OCI-LY1 (cell line): ENCODE measurements at regions not wholly inside any gene's neighbourhood (a gene's known extent, or its start where the extent isn't known, plus 50 kb on each side); places are given as distances from the start of the nearest gene placed in this dataset.

Source experiments
- H2AFZ ChIP-seq: fragments of 200-600 bp; sonication (generic), shearing (Covaris generic); 2 replicates; pipeline ENCODE4 v1.6.0; 2014; ENCODE audit warnings: antibody characterized with exemption, mild to moderate bottlenecking, low read length
- H3F3A ChIP-seq: fragments of 200-600 bp; sonication (generic), shearing (Covaris generic); 2 replicates; pipeline ENCODE4 v1.6.0; 2014; ENCODE audit warnings: mild to moderate bottlenecking, antibody characterized with exemption, low read length, moderate library complexity; ENCODE audit not compliant: insufficient read depth
- H3K27ac ChIP-seq: fragments of 200-600 bp; sonication (generic); 2 replicates; pipeline ENCODE4 v1.5.1; 2014; ENCODE audit warnings: low read length, mixed run types, mild to moderate bottlenecking, low read depth; ENCODE audit not compliant: poor library complexity, severe bottlenecking
- H3K27me3 ChIP-seq: fragments of 200-600 bp; sonication (generic); 2 replicates; pipeline ENCODE4 v1.6.0; 2014; ENCODE audit warnings: antibody characterized with exemption, mild to moderate bottlenecking, low read length, moderate library complexity; ENCODE audit not compliant: insufficient read depth
- H3K36me3 ChIP-seq: fragments of 200-600 bp; sonication (generic); 2 replicates; pipeline ENCODE4 v1.6.1; 2014; ENCODE audit warnings: mild to moderate bottlenecking, antibody characterized with exemption, low read length, moderate library complexity, mixed read lengths; ENCODE audit not compliant: insufficient read depth
- H3K4me1 ChIP-seq: fragments of 200-600 bp; sonication (generic); 2 replicates; pipeline ENCODE4 v1.5.1; 2014; ENCODE audit warnings: mild to moderate bottlenecking, low read length, moderate library complexity; ENCODE audit not compliant: insufficient read depth, severe bottlenecking
- H3K4me2 ChIP-seq: fragments of 200-600 bp; sonication (generic), shearing (Covaris generic); 2 replicates; pipeline ENCODE4 v1.6.1; 2014; ENCODE audit warnings: low read length
- H3K4me3 ChIP-seq: fragments of 200-600 bp; sonication (generic); 2 replicates; pipeline ENCODE4 v1.5.1; 2014; ENCODE audit warnings: low read length, low read depth, mild to moderate bottlenecking, mixed read lengths; ENCODE audit not compliant: poor library complexity, severe bottlenecking
- H3K79me2 ChIP-seq: fragments of 200-600 bp; shearing (Covaris generic); 2 replicates; pipeline ENCODE4 v1.6.1; 2016; ENCODE audit warnings: mixed run types, low read length, mixed read lengths; ENCODE audit not compliant: insufficient read depth
- H3K9ac ChIP-seq: fragments of 200-600 bp; sonication (generic), shearing (Covaris generic); 2 replicates; pipeline ENCODE4 v1.6.1; 2014; ENCODE audit warnings: mild to moderate bottlenecking, low read length, mixed read lengths
- H3K9me2 ChIP-seq: fragments of 200-600 bp; sonication (generic), shearing (Covaris generic); 2 replicates; pipeline ENCODE4 v1.6.1; 2014; ENCODE audit warnings: low read depth, mild to moderate bottlenecking, low read length, mixed read lengths
- H3K9me3 ChIP-seq: fragments of 200-600 bp; shearing (Covaris generic); 2 replicates; pipeline ENCODE4 v1.6.1; 2014; ENCODE audit warnings: low read length, mixed read lengths
- H4K20me1 ChIP-seq: fragments of 200-600 bp; sonication (generic), shearing (Covaris generic); 2 replicates; pipeline ENCODE4 v1.6.0; 2016; ENCODE audit warnings: mild to moderate bottlenecking, low read length; ENCODE audit not compliant: insufficient read depth
- CTCF ChIP-seq: fragments of 200-600 bp; sonication (generic), shearing (Covaris generic); IDR thresholded peaks from 2 replicates; pipeline ENCODE4 v1.5.1; 2017; ENCODE audit warnings: mild to moderate bottlenecking, antibody characterized with exemption, low read length, moderate library complexity, mixed read lengths
- EZH2 ChIP-seq: fragments of 200-600 bp; sonication (generic), shearing (Covaris generic); IDR thresholded peaks from 2 replicates; pipeline ENCODE4 v1.8.0; 2017; ENCODE audit warnings: borderline replicate concordance, mixed run types, mild to moderate bottlenecking, antibody characterized with exemption, low read length, moderate library complexity, mixed read lengths

DNA sequence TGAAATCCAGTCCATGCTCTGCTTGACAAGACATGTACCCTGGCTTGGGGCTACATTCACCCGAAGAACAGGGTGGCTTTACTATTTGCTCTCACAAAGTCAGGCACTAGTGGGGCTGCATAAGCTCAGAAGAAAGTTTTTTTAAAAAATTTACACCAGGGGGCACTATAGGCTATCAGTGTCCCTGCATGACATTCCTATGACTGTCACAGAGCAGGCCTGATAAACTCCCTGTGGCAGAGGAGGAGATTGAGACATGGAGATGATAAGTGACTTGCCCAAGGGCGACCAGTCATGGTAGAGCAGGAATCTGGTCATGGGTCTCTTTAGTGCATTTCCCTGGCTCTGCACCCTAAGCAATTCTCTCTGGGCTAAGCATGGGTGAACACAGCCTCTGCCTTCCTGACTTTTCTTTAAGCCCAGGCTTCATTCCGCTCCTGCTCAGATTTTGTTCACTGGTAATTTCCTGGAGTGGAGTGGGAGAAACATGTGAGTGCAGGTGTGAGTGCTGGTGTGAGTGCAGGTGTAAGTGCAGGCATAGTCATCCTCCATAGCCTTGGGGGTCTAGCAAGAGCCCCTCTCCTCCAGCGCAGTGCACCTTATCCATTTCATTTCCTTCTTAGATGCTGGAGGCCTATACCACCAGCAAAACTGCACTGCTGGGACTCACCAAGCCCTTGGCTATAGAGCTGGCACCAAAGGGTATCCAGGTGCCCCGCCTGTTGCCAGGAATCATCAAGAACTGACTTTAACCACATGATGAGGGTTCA is 91.6 kb downstream of the DHRS2 start:
- Histone ChIP-seq H3K9me3 (no peaks in the 10 kb centered on the region), H3F3A (no peaks in the 10 kb centered on the region), H3K36me3 (no peaks in the 10 kb centered on the region), H3K9ac (no peak overlapping the region), H3K4me3 (no peak overlapping the region), H2AFZ (no peak overlapping the region), H3K4me2 (no peak overlapping the region), H3K27ac (no peak overlapping the region), H3K9me2 (no peaks in the 10 kb centered on the region), H3K27me3 (0 out of 2 replicates have a peak, but pooled peaks cover 3% of the 10 kb centered on the region), H3K79me2 (no peaks in the 10 kb centered on the region), H3K4me1 (no peaks in the 10 kb centered on the region), H4K20me1 (no peaks in the 10 kb centered on the region)
- TF ChIP-seq CTCF (peak; percentile 53; the same call in 1 of the 2 replicates), EZH2 (no peak)

GRCh38 chr14:23728791-23729190 is 92.6 kb downstream of the DHRS2 start:
- no peak overlapping the region for H3K27ac ChIP-seq
- no peaks in the 10 kb centered on the region for H4K20me1 ChIP-seq
- H3K27me3 ChIP-seq, result 0 out of 2 replicates have a peak, but pooled peaks cover 3% of the 10 kb centered on the region
- H3F3A ChIP-seq, result no peaks in the 10 kb centered on the region
- H3K9me2 ChIP-seq, result no peaks in the 10 kb centered on the region
- H2AFZ ChIP-seq, result no peak overlapping the region
- no peak overlapping the region for H3K9ac ChIP-seq
- no peak overlapping the region for H3K4me2 ChIP-seq
- TF ChIP-seq EZH2 (no peak), CTCF (no peak)
- H3K4me3 ChIP-seq, result no peak overlapping the region
- H3K36me3 ChIP-seq, result no peaks in the 10 kb centered on the region
- no peaks in the 10 kb centered on the region for H3K4me1 ChIP-seq
- H3K9me3 ChIP-seq, result no peaks in the 10 kb centered on the region
- H3K79me2 ChIP-seq, result no peaks in the 10 kb centered on the region

DNA sequence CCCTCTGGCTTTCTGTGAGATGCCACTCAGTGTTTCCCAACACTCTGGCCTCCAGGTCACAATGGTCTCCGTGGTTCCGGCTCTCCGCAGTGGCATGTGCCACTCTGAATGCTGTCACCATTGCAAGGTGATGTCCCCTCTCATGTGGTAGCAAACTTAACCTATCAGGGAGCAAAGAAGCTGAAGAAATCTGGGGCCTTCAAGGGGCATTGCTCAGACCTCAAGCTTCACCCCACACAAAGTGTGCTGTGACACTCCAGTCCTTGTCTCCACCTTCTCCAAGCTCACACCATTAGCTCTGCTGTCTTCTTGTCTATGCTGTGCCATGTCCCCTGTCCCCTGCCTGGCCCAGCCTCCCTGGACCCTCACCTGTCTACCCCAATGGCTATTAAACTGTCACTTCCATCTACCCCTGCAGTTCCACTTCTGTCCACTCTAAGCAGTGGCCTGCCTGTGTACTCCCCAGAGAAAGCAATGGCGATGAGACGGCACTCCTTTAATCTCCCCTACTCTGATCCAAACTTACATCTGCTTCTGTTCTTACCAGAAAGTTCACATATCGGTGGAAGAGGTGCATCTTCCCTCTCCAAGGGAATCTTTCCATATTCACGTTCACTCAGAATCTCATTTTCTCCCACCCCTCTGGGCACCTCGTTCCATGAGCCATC is 93.7 kb downstream of the DHRS2 start:
- Histone ChIP-seq H3K36me3 (no peaks in the 10 kb centered on the region), H3F3A (no peaks in the 10 kb centered on the region), H3K9ac (no peak overlapping the region), H3K79me2 (no peaks in the 10 kb centered on the region), H4K20me1 (no peaks in the 10 kb centered on the region), H3K4me1 (no peaks in the 10 kb centered on the region), H3K4me2 (no peak overlapping the region), H3K27me3 (no peaks in the 10 kb centered on the region), H3K9me2 (no peaks in the 10 kb centered on the region), H2AFZ (no peak overlapping the region), H3K27ac (no peak overlapping the region), H3K9me3 (no peaks in the 10 kb centered on the region), H3K4me3 (no peak overlapping the region)
- TF ChIP-seq CTCF (no peak), EZH2 (no peak)
